CD4-positive, alpha-beta T cell (primary cell): ENCODE measurements at regions not wholly inside any gene's neighbourhood (a gene's known extent, or its start where the extent isn't known, plus 50 kb on each side); places are given as distances from the start of the nearest gene placed in this dataset.

Source experiments
- ATAC-seq: fragments of 200-7000 bp; cut with Tn5 transposase; one replicate; pipeline ENCODE4 v1.10.0; 2022; ENCODE audit warnings: mild to moderate bottlenecking; ENCODE audit not compliant: poor library complexity
- CTCF ChIA-PET: fragments of 350-600 bp; sonication (Branson Sonifier 250); formaldehyde crosslinking; loops from one replicate; lab custom pipeline; 2021; ENCODE audit warnings: antibody characterized with exemption, inconsistent platforms; lab: Charles Lee
- POLR2A ChIA-PET: fragments of 350-600 bp; sonication (Branson Sonifier 250); formaldehyde crosslinking; loops from one replicate; lab custom pipeline; 2021; ENCODE audit warnings: antibody characterized with exemption, inconsistent platforms; lab: Charles Lee
- DNase-seq, 14 experiments: peaks; one replicate each; pipeline ENCODE4 v3.0.0-alpha.2; 2013 to 2020; ENCODE audit warnings: mixed read lengths in 2 of 14
- H3K27ac ChIP-seq, 2 donors: one replicate each; pipeline versions ENCODE4 v1.5.1 to v1.7.0; 2013; ENCODE audit warnings: low read length in 2 of 2, low read depth in 1 of 2, mild to moderate bottlenecking in 1 of 2
- H3K27me3 ChIP-seq, 2 experiments: 1 replicate in 1 of 2; 2 replicates in 1 of 2; pipeline versions ENCODE4 v1.6.1 to v1.7.0; 2013; ENCODE audit warnings: low read length in 2 of 2, control low read depth in 1 of 2, mild to moderate bottlenecking in 1 of 2, moderate library complexity in 1 of 2; ENCODE audit not compliant: insufficient read depth in 2 of 2, control insufficient read depth in 1 of 2
- H3K36me3 ChIP-seq: one replicate; pipeline ENCODE4 v1.6.1; 2013; ENCODE audit warnings: low read length, control low read depth; ENCODE audit not compliant: insufficient read depth
- H3K4me1 ChIP-seq: one replicate; pipeline ENCODE4 v1.6.1; 2013; ENCODE audit warnings: low read length, control low read depth; ENCODE audit not compliant: insufficient read depth
- H3K4me3 ChIP-seq: one replicate; pipeline ENCODE4 v1.5.1; 2013; ENCODE audit warnings: mild to moderate bottlenecking, low read length, moderate library complexity
- H3K9me3 ChIP-seq, 2 experiments: 1 replicate in 1 of 2; 2 replicates in 1 of 2; pipeline versions ENCODE4 v1.6.1 to v1.7.0; 2013; ENCODE audit warnings: low read length in 2 of 2, mild to moderate bottlenecking in 2 of 2, control low read depth in 1 of 2, moderate library complexity in 1 of 2; ENCODE audit not compliant: control insufficient read depth in 1 of 2, insufficient read depth in 1 of 2
- H3K27ac Mint-ChIP-seq: one replicate; pipeline ENCODE4 v1.8.0; 2020; ENCODE audit warnings: mixed read lengths
- H3K27me3 Mint-ChIP-seq: one replicate; pipeline ENCODE4 v1.8.0; 2021; ENCODE audit warnings: mixed read lengths
- H3K36me3 Mint-ChIP-seq: one replicate; pipeline ENCODE4 v1.8.0; 2021; ENCODE audit warnings: low read depth, mixed read lengths
- H3K4me1 Mint-ChIP-seq: one replicate; pipeline ENCODE4 v1.8.0; 2021; ENCODE audit warnings: low read depth, mixed read lengths
- H3K4me3 Mint-ChIP-seq: one replicate; pipeline ENCODE4 v1.8.0; 2020; ENCODE audit warnings: mild to moderate bottlenecking, mixed read lengths
- H3K9me3 Mint-ChIP-seq: one replicate; pipeline ENCODE4 v1.8.0; 2020; ENCODE audit warnings: mixed read lengths
- CTCF ChIP-seq: fragments of 200-600 bp; IDR thresholded peaks from one replicate; pipeline ENCODE4 v1.8.0; 2022; ENCODE audit warnings: antibody characterized with exemption, mild to moderate bottlenecking
- intact Hi-C, 2 experiments: fragments of 100-400 bp; cut with DNase I in 1 of 2; cut with micrococcal nuclease in 1 of 2; formaldehyde crosslinking; loops; one replicate each; pipeline versions ENCODE4 v1.15.1 to v1.9.0; 2023 to 2025; cut with DNase I, micrococcal nuclease

GRCh38 chr3:184450547-184450946, 70.7 kb downstream of the CHRD start:
- H3K9me3 Mint-ChIP-seq = no peaks in the 10 kb centered on the region
- no peak overlapping the region for H3K27ac ChIP-seq
- H3K27ac Mint-ChIP-seq = no peak overlapping the region
- ChIA-PET CTCF (no interaction called here), POLR2A (no interaction called here)
- peaks cover 6% of the 10 kb centered on the region for H3K27me3 Mint-ChIP-seq
- peaks cover 0 to 5% of the 10 kb centered on the region in 2 experiments for H3K27me3 ChIP-seq
- no peak for TF ChIP-seq CTCF
- H3K4me3 ChIP-seq = no peak overlapping the region
- DNase-seq (no peak), ATAC-seq (no peak)
- intact Hi-C loops = no loop called here
- H3K9me3 ChIP-seq = no peaks in the 10 kb centered on the region
- H3K4me1 ChIP-seq = no peaks in the 10 kb centered on the region
- no peaks in the 10 kb centered on the region for H3K4me1 Mint-ChIP-seq
- H3K4me3 Mint-ChIP-seq = no peak overlapping the region
- no peaks in the 10 kb centered on the region for H3K36me3 ChIP-seq
- no peaks in the 10 kb centered on the region for H3K36me3 Mint-ChIP-seq

- Histone ChIP-seq H3K4me1 (no peaks in the 10 kb centered on the region), H3K36me3 (no peaks in the 10 kb centered on the region), H3K4me3 (no peak overlapping the region), H3K27me3 (peaks cover 0 to 5% of the 10 kb centered on the region in 2 experiments), H3K9me3 (no peaks in the 10 kb centered on the region), H3K27ac (no peak overlapping the region)
- ATAC-seq = no peak
- ChIA-PET CTCF (no interaction called here), POLR2A (no interaction called here)
- Mint-ChIP-seq H3K4me3 (no peak overlapping the region), H3K27me3 (peaks cover 6% of the 10 kb centered on the region), H3K9me3 (no peaks in the 10 kb centered on the region), H3K4me1 (no peaks in the 10 kb centered on the region), H3K36me3 (no peaks in the 10 kb centered on the region), H3K27ac (no peak overlapping the region)
- DNase-seq = no peak
- intact Hi-C loops = no loop called here
- no peak for TF ChIP-seq CTCF
These were observed 73.4 kb downstream of the CHRD start for GRCh38 chr3:184453296-184453695.

GRCh38 chr3:184455991-184456390, 76.1 kb downstream of the CHRD start:
- no peaks in the 10 kb centered on the region for H3K9me3 ChIP-seq
- H3K36me3 Mint-ChIP-seq = no peaks in the 10 kb centered on the region
- H3K4me3 ChIP-seq = no peak overlapping the region
- no peak overlapping the region for H3K27ac Mint-ChIP-seq
- no peak overlapping the region for H3K27ac ChIP-seq
- ChIA-PET CTCF (no interaction called here), POLR2A (no interaction called here)
- TF ChIP-seq CTCF = no peak
- H3K4me1 Mint-ChIP-seq = no peaks in the 10 kb centered on the region
- H3K4me3 Mint-ChIP-seq = no peak overlapping the region
- peaks cover 0 to 5% of the 10 kb centered on the region in 2 experiments for H3K27me3 ChIP-seq
- no peaks in the 10 kb centered on the region for H3K36me3 ChIP-seq
- ATAC-seq (no peak), DNase-seq (no peak)
- no peaks in the 10 kb centered on the region for H3K9me3 Mint-ChIP-seq
- H3K4me1 ChIP-seq = no peaks in the 10 kb centered on the region
- peaks cover 6% of the 10 kb centered on the region for H3K27me3 Mint-ChIP-seq
- intact Hi-C loops = no loop called here
